Tibial nerve (tissue), 3 donors: ENCODE measurements at regions not wholly inside any gene's neighbourhood (a gene's known extent, or its start where the extent isn't known, plus 50 kb on each side); places are given as distances from the start of the nearest gene placed in this dataset.
A peak's percentile ranks its signal among the peaks of the same experiment; 100 is the strongest.

ENCODE experiments used
- EP300 ChIP-seq, 2 donors: sonication (generic); formaldehyde crosslinking; IDR thresholded peaks; one replicate each; pipeline ENCODE4 v1.6.1; 2017; ENCODE audit warnings: antibody characterized with exemption in 2 of 2, mild to moderate bottlenecking in 1 of 2
- POLR2A ChIP-seq, 2 donors: fragments of 450-650 bp; IDR thresholded peaks; one replicate each; pipeline ENCODE4 v1.6.1; 2017; ENCODE audit warnings: antibody characterized with exemption in 2 of 2, mild to moderate bottlenecking in 2 of 2, moderate library complexity in 2 of 2

GRCh38 chr6:144349690-144350527, 64.8 kb downstream of the UTRN start:
- TF ChIP-seq POLR2A (IDR thresholded peaks at IDR 0.05) (no peak), EP300 (IDR thresholded peaks at IDR 0.05) (peak in 1 of 2 donors; percentile 74)
